ENCODE measurements at regions not wholly inside any gene's neighbourhood (a gene's known extent, or its start where the extent isn't known, plus 50 kb on each side); places are given as distances from the start of the nearest gene placed in this dataset.

GRCh38 chr6:27078734-27079357 lies 168.7 kb upstream of the PRSS16 start (continued):
- TF ChIP-seq MZF1 (CRISPR knock-in tag; IDR thresholded peaks at IDR 0.05; ENCODE audit: borderline replicate concordance) (no peak), MATR3 (CRISPR knock-in tag; IDR thresholded peaks at IDR 0.05) (no peak), ERF (CRISPR knock-in tag; IDR thresholded peaks at IDR 0.05) (no peak), CREBL2 (CRISPR knock-in tag; IDR thresholded peaks at IDR 0.05; ENCODE audit: borderline replicate concordance) (no peak), POLR2AphosphoS5 (IDR thresholded peaks at IDR 0.05; ENCODE audit: low read depth, low read length) (no peak), SIN3B (IDR thresholded peaks at IDR 0.05; ENCODE audit: low read length) (no peak), HNRNPL (IDR thresholded peaks at IDR 0.05; ENCODE audit: low read depth, low read length) (no peak), IRX3 (CRISPR knock-in tag; IDR thresholded peaks at IDR 0.05; ENCODE audit: borderline replicate concordance, low read depth) (no peak), PRDM15 (CRISPR knock-in tag; IDR thresholded peaks at IDR 0.05) (peak; percentile 38; the same call in 1 of the 2 replicates), RORA (CRISPR knock-in tag; IDR thresholded peaks at IDR 0.05) (no peak), HIVEP1 (CRISPR knock-in tag; IDR thresholded peaks at IDR 0.05) (no peak), PLSCR1 (CRISPR knock-in tag; IDR thresholded peaks at IDR 0.05; ENCODE audit: borderline replicate concordance) (no peak), CBFB (CRISPR knock-in tag; IDR thresholded peaks at IDR 0.05) (no peak), MLX (CRISPR knock-in tag; IDR thresholded peaks at IDR 0.05) (no peak), FOXC1 (CRISPR knock-in tag; IDR thresholded peaks at IDR 0.05; ENCODE audit: borderline replicate concordance) (no peak), ATF7 (IDR thresholded peaks at IDR 0.05) (no peak), ATF7 (CRISPR knock-in tag; IDR thresholded peaks at IDR 0.05) (no peak)
- TF ChIP-seq, protein P1, sequence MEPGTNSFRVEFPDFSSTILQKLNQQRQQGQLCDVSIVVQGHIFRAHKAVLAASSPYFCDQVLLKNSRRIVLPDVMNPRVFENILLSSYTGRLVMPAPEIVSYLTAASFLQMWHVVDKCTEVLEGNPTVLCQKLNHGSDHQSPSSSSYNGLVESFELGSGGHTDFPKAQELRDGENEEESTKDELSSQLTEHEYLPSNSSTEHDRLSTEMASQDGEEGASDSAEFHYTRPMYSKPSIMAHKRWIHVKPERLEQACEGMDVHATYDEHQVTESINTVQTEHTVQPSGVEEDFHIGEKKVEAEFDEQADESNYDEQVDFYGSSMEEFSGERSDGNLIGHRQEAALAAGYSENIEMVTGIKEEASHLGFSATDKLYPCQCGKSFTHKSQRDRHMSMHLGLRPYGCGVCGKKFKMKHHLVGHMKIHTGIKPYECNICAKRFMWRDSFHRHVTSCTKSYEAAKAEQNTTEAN (CRISPR knock-in tag; conservative IDR thresholded peaks at IDR 0.05), result no peak
- TF ChIP-seq, protein P2, sequence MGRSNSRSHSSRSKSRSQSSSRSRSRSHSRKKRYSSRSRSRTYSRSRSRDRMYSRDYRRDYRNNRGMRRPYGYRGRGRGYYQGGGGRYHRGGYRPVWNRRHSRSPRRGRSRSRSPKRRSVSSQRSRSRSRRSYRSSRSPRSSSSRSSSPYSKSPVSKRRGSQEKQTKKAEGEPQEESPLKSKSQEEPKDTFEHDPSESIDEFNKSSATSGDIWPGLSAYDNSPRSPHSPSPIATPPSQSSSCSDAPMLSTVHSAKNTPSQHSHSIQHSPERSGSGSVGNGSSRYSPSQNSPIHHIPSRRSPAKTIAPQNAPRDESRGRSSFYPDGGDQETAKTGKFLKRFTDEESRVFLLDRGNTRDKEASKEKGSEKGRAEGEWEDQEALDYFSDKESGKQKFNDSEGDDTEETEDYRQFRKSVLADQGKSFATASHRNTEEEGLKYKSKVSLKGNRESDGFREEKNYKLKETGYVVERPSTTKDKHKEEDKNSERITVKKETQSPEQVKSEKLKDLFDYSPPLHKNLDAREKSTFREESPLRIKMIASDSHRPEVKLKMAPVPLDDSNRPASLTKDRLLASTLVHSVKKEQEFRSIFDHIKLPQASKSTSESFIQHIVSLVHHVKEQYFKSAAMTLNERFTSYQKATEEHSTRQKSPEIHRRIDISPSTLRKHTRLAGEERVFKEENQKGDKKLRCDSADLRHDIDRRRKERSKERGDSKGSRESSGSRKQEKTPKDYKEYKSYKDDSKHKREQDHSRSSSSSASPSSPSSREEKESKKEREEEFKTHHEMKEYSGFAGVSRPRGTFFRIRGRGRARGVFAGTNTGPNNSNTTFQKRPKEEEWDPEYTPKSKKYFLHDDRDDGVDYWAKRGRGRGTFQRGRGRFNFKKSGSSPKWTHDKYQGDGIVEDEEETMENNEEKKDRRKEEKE (IDR thresholded peaks at IDR 0.05), result no peak
- TF ChIP-seq, protein P3, sequence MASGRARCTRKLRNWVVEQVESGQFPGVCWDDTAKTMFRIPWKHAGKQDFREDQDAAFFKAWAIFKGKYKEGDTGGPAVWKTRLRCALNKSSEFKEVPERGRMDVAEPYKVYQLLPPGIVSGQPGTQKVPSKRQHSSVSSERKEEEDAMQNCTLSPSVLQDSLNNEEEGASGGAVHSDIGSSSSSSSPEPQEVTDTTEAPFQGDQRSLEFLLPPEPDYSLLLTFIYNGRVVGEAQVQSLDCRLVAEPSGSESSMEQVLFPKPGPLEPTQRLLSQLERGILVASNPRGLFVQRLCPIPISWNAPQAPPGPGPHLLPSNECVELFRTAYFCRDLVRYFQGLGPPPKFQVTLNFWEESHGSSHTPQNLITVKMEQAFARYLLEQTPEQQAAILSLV (CRISPR knock-in tag; IDR thresholded peaks at IDR 0.05; ENCODE audit: borderline replicate concordance), result no peak

Measured in HepG2 (cell line).